C4-2B (cell line): ENCODE measurements at regions not wholly inside any gene's neighbourhood (a gene's known extent, or its start where the extent isn't known, plus 50 kb on each side); places are given as distances from the start of the nearest gene placed in this dataset.

Experiments used
- ZFX ChIP-seq: fragments of 450-650 bp; IDR thresholded peaks from 2 replicates; pipeline ENCODE4 v1.6.1; 2017
- TF ChIP-seq, protein P1 (sequence below): fragments of 450-650 bp; conservative IDR thresholded peaks from 2 replicates; pipeline ENCODE4 v1.5.1; 2017; ENCODE audit warnings: mild to moderate bottlenecking

- TF ChIP-seq, protein P1, sequence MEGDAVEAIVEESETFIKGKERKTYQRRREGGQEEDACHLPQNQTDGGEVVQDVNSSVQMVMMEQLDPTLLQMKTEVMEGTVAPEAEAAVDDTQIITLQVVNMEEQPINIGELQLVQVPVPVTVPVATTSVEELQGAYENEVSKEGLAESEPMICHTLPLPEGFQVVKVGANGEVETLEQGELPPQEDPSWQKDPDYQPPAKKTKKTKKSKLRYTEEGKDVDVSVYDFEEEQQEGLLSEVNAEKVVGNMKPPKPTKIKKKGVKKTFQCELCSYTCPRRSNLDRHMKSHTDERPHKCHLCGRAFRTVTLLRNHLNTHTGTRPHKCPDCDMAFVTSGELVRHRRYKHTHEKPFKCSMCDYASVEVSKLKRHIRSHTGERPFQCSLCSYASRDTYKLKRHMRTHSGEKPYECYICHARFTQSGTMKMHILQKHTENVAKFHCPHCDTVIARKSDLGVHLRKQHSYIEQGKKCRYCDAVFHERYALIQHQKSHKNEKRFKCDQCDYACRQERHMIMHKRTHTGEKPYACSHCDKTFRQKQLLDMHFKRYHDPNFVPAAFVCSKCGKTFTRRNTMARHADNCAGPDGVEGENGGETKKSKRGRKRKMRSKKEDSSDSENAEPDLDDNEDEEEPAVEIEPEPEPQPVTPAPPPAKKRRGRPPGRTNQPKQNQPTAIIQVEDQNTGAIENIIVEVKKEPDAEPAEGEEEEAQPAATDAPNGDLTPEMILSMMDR, result no peak
- TF ChIP-seq ZFX, result no peak
Observed at GRCh38 chr22:47290706-47291430, 528.4 kb downstream of the TBC1D22A start.
